B cell (primary cell): ENCODE measurements at regions not wholly inside any gene's neighbourhood (a gene's known extent, or its start where the extent isn't known, plus 50 kb on each side); places are given as distances from the start of the nearest gene placed in this dataset.

Experiments used
- ATAC-seq: fragments of 200-7000 bp; cut with Tn5 transposase; one replicate; pipeline ENCODE4 v1.10.0; 2021; ENCODE audit warnings: low read depth, mild to moderate bottlenecking, moderate number of reproducible peaks, moderate library complexity
- CTCF ChIA-PET: fragments of 350-600 bp; sonication (Branson Sonifier 250); formaldehyde crosslinking; loops from one replicate; lab custom pipeline; 2021; ENCODE audit warnings: antibody characterized with exemption, inconsistent platforms; lab: Charles Lee
- POLR2A ChIA-PET: fragments of 350-600 bp; sonication (Branson Sonifier 250); formaldehyde crosslinking; loops from one replicate; lab custom pipeline; 2021; ENCODE audit warnings: antibody characterized with exemption; lab: Charles Lee
- DNase-seq: peaks from one replicate; pipeline ENCODE4 v3.0.0; 2013
- H2AFZ ChIP-seq: 2 replicates; pipeline ENCODE4 v1.6.1; 2012; ENCODE audit warnings: mild to moderate bottlenecking, low read depth, low read length; ENCODE audit not compliant: insufficient read depth, poor library complexity, severe bottlenecking
- H3K27ac ChIP-seq, 2 donors: 1 replicate in 1 of 2; 2 replicates in 1 of 2; pipeline ENCODE4 v1.5.1; 2012 to 2013; ENCODE audit warnings: low read length in 2 of 2, mild to moderate bottlenecking in 2 of 2, moderate library complexity in 1 of 2
- H3K27me3 ChIP-seq, 4 experiments: fragments of 200-600 bp in 1 of 4; sonication (generic) in 1 of 4; replicated peaks in 1 of 4; 1 replicate in 2 of 4; 2 replicates in 2 of 4; pipeline versions ENCODE4 v1.6.1 to v1.7.0; 2013 to 2016; ENCODE audit warnings: low read length in 3 of 4, mild to moderate bottlenecking in 2 of 4, mixed read lengths in 1 of 4, moderate library complexity in 1 of 4; ENCODE audit not compliant: insufficient read depth in 4 of 4, control insufficient read depth in 3 of 4; ENCODE audit errors: control extremely low read depth in 1 of 4
- H3K36me3 ChIP-seq, 2 experiments: replicated peaks in 1 of 2; 1 replicate in 1 of 2; 2 replicates in 1 of 2; pipeline versions ENCODE4 v1.6.1 to v1.7.1; 2013; ENCODE audit warnings: low read length in 1 of 2; ENCODE audit not compliant: insufficient read depth in 2 of 2, control insufficient read depth in 1 of 2; ENCODE audit errors: control extremely low read depth in 1 of 2, extremely low read depth in 1 of 2
- H3K4me1 ChIP-seq, 2 donors: fragments of 200-600 bp in 1 of 2; sonication (generic) in 1 of 2; 1 replicate in 1 of 2; 2 replicates in 1 of 2; pipeline versions ENCODE4 v1.5.1 to v1.6.1; 2013 to 2017; ENCODE audit warnings: low read length in 2 of 2; ENCODE audit not compliant: control insufficient read depth in 2 of 2, insufficient read depth in 2 of 2
- H3K4me2 ChIP-seq: replicated peaks from 2 replicates; pipeline ENCODE3; 2012; ENCODE audit warnings: mild to moderate bottlenecking, low read depth, low read length; ENCODE audit not compliant: poor library complexity, severe bottlenecking
- H3K4me3 ChIP-seq, 5 experiments: fragments of 200-600 bp in 1 of 5; sonication (generic) in 1 of 5; 1 replicate in 3 of 5; 2 replicates in 2 of 5; pipeline versions ENCODE4 v1.5.1 to v1.7.0; 2011 to 2016; ENCODE audit warnings: low read length in 4 of 5, mild to moderate bottlenecking in 4 of 5, low read depth in 2 of 5, control low read depth in 1 of 5, moderate library complexity in 1 of 5; ENCODE audit not compliant: insufficient read depth in 1 of 5; ENCODE audit errors: control extremely low read depth in 1 of 5, extremely low read depth in 1 of 5
- H3K79me2 ChIP-seq: fragments of 200-600 bp; sonication (generic); one replicate; pipeline ENCODE4 v1.6.0; 2016; ENCODE audit warnings: low read length; ENCODE audit not compliant: control insufficient read depth, insufficient read depth
- H3K9ac ChIP-seq: fragments of 200-600 bp; sonication (generic); 2 replicates; pipeline ENCODE4 v1.6.1; 2017; ENCODE audit warnings: mild to moderate bottlenecking, low read length, moderate library complexity
- H3K9me3 ChIP-seq, 3 donors: one replicate each; pipeline versions ENCODE4 v1.6.1 to v1.7.1; 2013; ENCODE audit warnings: low read length in 2 of 3; ENCODE audit not compliant: control insufficient read depth in 2 of 3, insufficient read depth in 1 of 3; ENCODE audit errors: control extremely low read depth in 1 of 3
- H4K20me1 ChIP-seq: 2 replicates; pipeline ENCODE4 v1.6.0; 2012; ENCODE audit warnings: mild to moderate bottlenecking, low read length; ENCODE audit not compliant: insufficient read depth, control insufficient read depth, poor library complexity, severe bottlenecking
- H3K27ac Mint-ChIP-seq: one replicate; pipeline ENCODE4 v1.8.0; 2021; ENCODE audit warnings: mixed read lengths
- H3K27me3 Mint-ChIP-seq: one replicate; pipeline ENCODE4 v1.8.0; 2021; ENCODE audit warnings: mixed read lengths
- H3K4me1 Mint-ChIP-seq: one replicate; pipeline ENCODE4 v1.8.0; 2021; ENCODE audit warnings: mixed read lengths
- H3K4me3 Mint-ChIP-seq: one replicate; pipeline ENCODE4 v1.8.0; 2021; ENCODE audit warnings: mixed read lengths
- H3K9me3 Mint-ChIP-seq: one replicate; pipeline ENCODE4 v1.8.0; 2022; ENCODE audit warnings: mixed read lengths; ENCODE audit not compliant: insufficient read depth
- CTCF ChIP-seq: fragments of 200-600 bp; IDR thresholded peaks from one replicate; pipeline ENCODE4 v1.8.0; 2022; ENCODE audit warnings: antibody characterized with exemption, mild to moderate bottlenecking
- EZH2 ChIP-seq: IDR thresholded peaks from 2 replicates; pipeline ENCODE4 v1.6.1; 2012; ENCODE audit warnings: borderline replicate concordance, low read depth, mild to moderate bottlenecking, moderate library complexity, low read length; ENCODE audit not compliant: insufficient read depth, poor library complexity, severe bottlenecking
- WGBS: methylation state at CpG from one replicate; pipeline ENCODE4 v1.1.5; 2013; ENCODE audit warnings: missing lambda C conversion rate; ENCODE audit not compliant: insufficient coverage; 5-methylcytosine and 5-hydroxymethylcytosine counted together
- intact Hi-C: fragments of 100-400 bp; cut with micrococcal nuclease; formaldehyde crosslinking; loops from one replicate; pipeline ENCODE4 v1.10.0; 2022

DNA sequence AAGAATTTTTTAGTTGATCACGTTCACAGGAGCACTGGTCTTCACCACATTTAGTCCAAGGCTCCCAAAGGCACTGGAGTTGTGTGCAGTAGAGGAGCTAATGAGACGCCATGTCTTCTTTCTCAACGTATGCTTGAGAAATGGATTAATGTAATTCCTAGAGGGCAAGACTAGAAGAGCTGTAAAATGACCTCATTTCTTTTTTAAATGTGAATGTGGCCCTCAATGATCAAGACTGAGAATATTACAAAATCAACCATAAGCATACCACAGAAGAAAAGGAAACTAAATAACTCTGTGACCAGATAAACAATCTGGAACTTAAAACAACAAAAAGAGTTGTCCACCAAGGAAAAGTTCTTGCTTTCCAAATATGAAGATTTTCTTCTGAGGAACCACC, 112.1 kb upstream of the THBS1 start:
- Histone ChIP-seq H3K79me2 (no peaks in the 10 kb centered on the region), H3K4me3 (no peak overlapping the region), H3K27ac (no peak overlapping the region), H4K20me1 (no peaks in the 10 kb centered on the region), H3K9me3 (no peaks in the 10 kb centered on the region), H3K27me3 (no peaks in the 10 kb centered on the region), H3K9ac (no peak overlapping the region), H3K36me3 (no peaks in the 10 kb centered on the region), H2AFZ (no peak overlapping the region), H3K4me1 (no peaks in the 10 kb centered on the region), H3K4me2 (no peak overlapping the region)
- no peak for DNase-seq
- Mint-ChIP-seq H3K4me3 (no peak overlapping the region), H3K27me3 (peaks cover 5% of the 10 kb centered on the region), H3K9me3 (no peaks in the 10 kb centered on the region), H3K27ac (no peak overlapping the region), H3K4me1 (no peaks in the 10 kb centered on the region)
- intact Hi-C loops: no loop called here
- CTCF ChIA-PET: no interaction called here
- WGBS: no CpG with 5 or more reads among the region's 3 CpGs
- no peak for TF ChIP-seq EZH2
- no peak for TF ChIP-seq CTCF
- POLR2A ChIA-PET: no interaction called here
- no peak for ATAC-seq

GRCh38 chr15:39471785-39472574, 108.9 kb upstream of the THBS1 start:
- Mint-ChIP-seq H3K4me3 (no peak overlapping the region), H3K4me1 (no peaks in the 10 kb centered on the region), H3K9me3 (no peaks in the 10 kb centered on the region), H3K27me3 (peaks cover 5% of the 10 kb centered on the region), H3K27ac (no peak overlapping the region)
- DNase-seq (no peak), ATAC-seq (no peak)
- POLR2A ChIA-PET: no interaction called here
- Histone ChIP-seq H3K27ac (no peak overlapping the region), H2AFZ (no peak overlapping the region), H3K9ac (no peak overlapping the region), H3K4me2 (no peak overlapping the region), H3K9me3 (no peaks in the 10 kb centered on the region), H3K79me2 (no peaks in the 10 kb centered on the region), H3K36me3 (no peaks in the 10 kb centered on the region), H3K4me1 (no peaks in the 10 kb centered on the region), H3K4me3 (no peak overlapping the region), H4K20me1 (no peaks in the 10 kb centered on the region), H3K27me3 (no peaks in the 10 kb centered on the region)
- CTCF ChIA-PET: no interaction called here
- no CpG with 5 or more reads among the region's 2 CpGs for WGBS
- TF ChIP-seq CTCF: no peak
- no peak for TF ChIP-seq EZH2
- intact Hi-C loops: no loop called here
